GM23338 (cell line): ENCODE measurements at regions not wholly inside any gene's neighbourhood (a gene's known extent, or its start where the extent isn't known, plus 50 kb on each side); places are given as distances from the start of the nearest gene placed in this dataset.

ENCODE experiments used
- ATAC-seq: fragments of 200-7000 bp; cut with Tn5 transposase; 3 replicates; pipeline ENCODE4 v1.9.1; 2020
- DNase-seq: peaks from one replicate; pipeline ENCODE4 v3.0.0-alpha.2; 2015; ENCODE audit warnings: low spot score
- H2AFZ ChIP-seq: fragments of 200-600 bp; sonication (generic); 2 replicates; pipeline ENCODE4 v1.8.0; 2016; ENCODE audit warnings: antibody characterized with exemption, mild to moderate bottlenecking, moderate library complexity
- H3F3A ChIP-seq: fragments of 200-600 bp; sonication (generic); replicated peaks from 2 replicates; pipeline ENCODE4 v1.8.0; 2017; ENCODE audit warnings: antibody characterized with exemption, mixed run types, low read depth
- H3K27ac ChIP-seq: fragments of 200-600 bp; sonication (generic); 2 replicates; pipeline ENCODE4 v1.6.1; 2016; ENCODE audit warnings: low read depth
- H3K27me3 ChIP-seq: fragments of 200-600 bp; sonication (generic); 2 replicates; pipeline ENCODE4 v1.8.0; 2016; ENCODE audit warnings: mild to moderate bottlenecking, mixed run types, moderate library complexity; ENCODE audit not compliant: insufficient read depth
- H3K36me3 ChIP-seq: fragments of 200-600 bp; sonication (generic); 2 replicates; pipeline ENCODE4 v1.8.0; 2016; ENCODE audit warnings: mild to moderate bottlenecking; ENCODE audit not compliant: insufficient read depth
- H3K4me1 ChIP-seq: fragments of 200-600 bp; sonication (generic); 2 replicates; pipeline ENCODE4 v1.8.0; 2016; ENCODE audit warnings: mild to moderate bottlenecking, moderate library complexity; ENCODE audit not compliant: insufficient read depth
- H3K4me2 ChIP-seq: fragments of 200-600 bp; sonication (generic); 2 replicates; pipeline ENCODE4 v1.7.1; 2017; ENCODE audit warnings: mixed run types
- H3K4me3 ChIP-seq: fragments of 200-600 bp; sonication (generic); 2 replicates; pipeline ENCODE4 v1.6.1; 2016; ENCODE audit warnings: mixed run types
- H3K79me2 ChIP-seq: fragments of 200-600 bp; sonication (generic); replicated peaks from 2 replicates; pipeline ENCODE4 v1.8.0; 2017; ENCODE audit warnings: mild to moderate bottlenecking; ENCODE audit not compliant: insufficient read depth
- H3K9me2 ChIP-seq: fragments of 200-600 bp; sonication (generic); 2 replicates; pipeline ENCODE4 v1.8.0; 2017; ENCODE audit not compliant: insufficient read depth
- H4K20me1 ChIP-seq: fragments of 200-600 bp; sonication (generic); replicated peaks from 2 replicates; pipeline ENCODE4 v1.8.0; 2017; ENCODE audit warnings: mild to moderate bottlenecking; ENCODE audit not compliant: insufficient read depth
- H3K27ac Mint-ChIP-seq: 2 replicates; pipeline ENCODE4 v1.8.0; 2020; ENCODE audit warnings: inconsistent platforms, mild to moderate bottlenecking, moderate library complexity, mixed read lengths
- H3K27me3 Mint-ChIP-seq: 3 replicates; pipeline ENCODE4 v1.8.0; 2022; ENCODE audit warnings: low read depth, mild to moderate bottlenecking, moderate library complexity, mixed read lengths, inconsistent platforms; ENCODE audit not compliant: insufficient read depth, poor library complexity
- H3K36me3 Mint-ChIP-seq: 3 replicates; pipeline ENCODE4 v1.8.0; 2021; ENCODE audit warnings: low read depth, mild to moderate bottlenecking, inconsistent platforms, moderate library complexity, mixed read lengths
- H3K4me1 Mint-ChIP-seq: 3 replicates; pipeline ENCODE4 v1.8.0; 2020; ENCODE audit warnings: mild to moderate bottlenecking, inconsistent platforms, mixed read lengths
- H3K4me3 Mint-ChIP-seq: 3 replicates; pipeline ENCODE4 v1.8.0; 2021; ENCODE audit warnings: moderate library complexity, mild to moderate bottlenecking, inconsistent platforms, mixed read lengths
- H3K9me3 Mint-ChIP-seq: 3 replicates; pipeline ENCODE4 v1.8.0; 2020; ENCODE audit warnings: moderate library complexity, mild to moderate bottlenecking, inconsistent platforms, mixed read lengths
- CREB1 ChIP-seq: fragments of 250-450 bp; sonication (Bioruptor Pico); IDR thresholded peaks from 2 replicates; pipeline ENCODE4 v1.5.0; 2020; ENCODE audit warnings: low read depth, mild to moderate bottlenecking, moderate library complexity
- EZH2 ChIP-seq: fragments of 200-600 bp; sonication (generic); IDR thresholded peaks from one replicate; pipeline ENCODE4 v1.8.0; 2017; ENCODE audit warnings: antibody characterized with exemption, mild to moderate bottlenecking, low read depth; ENCODE audit not compliant: unreplicated experiment
- EZH2phosphoT487 ChIP-seq: fragments of 200-600 bp; sonication (generic); IDR thresholded peaks from one replicate; pipeline ENCODE4 v1.8.1; 2018; ENCODE audit warnings: antibody characterized with exemption; ENCODE audit not compliant: unreplicated experiment
- JUNB ChIP-seq: IDR thresholded peaks from one replicate; pipeline ENCODE4 v1.6.1; 2016; ENCODE audit warnings: antibody characterized with exemption; ENCODE audit not compliant: unreplicated experiment
- NANOG ChIP-seq: IDR thresholded peaks from 2 replicates; pipeline ENCODE4 v1.6.1; 2016; ENCODE audit warnings: antibody characterized with exemption, borderline replicate concordance
- STAT1 ChIP-seq: IDR thresholded peaks from one replicate; pipeline ENCODE4 v1.6.1; 2016; ENCODE audit warnings: antibody characterized with exemption; ENCODE audit not compliant: unreplicated experiment
- ZNF114 ChIP-seq: fragments of 250-450 bp; sonication (Bioruptor Pico); IDR thresholded peaks from 2 replicates; pipeline ENCODE4 v1.5.0; 2020; ENCODE audit warnings: mild to moderate bottlenecking, moderate library complexity
- ZNF331 ChIP-seq: fragments of 250-450 bp; sonication (Bioruptor Pico); IDR thresholded peaks from 2 replicates; pipeline ENCODE4 v1.5.0; 2020; ENCODE audit warnings: low read depth, mild to moderate bottlenecking, moderate library complexity
- TF ChIP-seq, protein P1 (sequence below): IDR thresholded peaks from one replicate; pipeline ENCODE4 v1.6.1; 2018; ENCODE audit warnings: antibody characterized with exemption; ENCODE audit not compliant: unreplicated experiment
- TF ChIP-seq, protein P2 (sequence below), 2 experiments: fragments of 200-600 bp in 1 of 2; sonication (generic) in 1 of 2; conservative IDR thresholded peaks; 2 replicates each; pipeline versions ENCODE4 v1.5.1 to v1.6.1; 2016 to 2017; ENCODE audit warnings: antibody characterized with exemption in 2 of 2, low read depth in 2 of 2, mild to moderate bottlenecking in 2 of 2, moderate library complexity in 1 of 2

DNA sequence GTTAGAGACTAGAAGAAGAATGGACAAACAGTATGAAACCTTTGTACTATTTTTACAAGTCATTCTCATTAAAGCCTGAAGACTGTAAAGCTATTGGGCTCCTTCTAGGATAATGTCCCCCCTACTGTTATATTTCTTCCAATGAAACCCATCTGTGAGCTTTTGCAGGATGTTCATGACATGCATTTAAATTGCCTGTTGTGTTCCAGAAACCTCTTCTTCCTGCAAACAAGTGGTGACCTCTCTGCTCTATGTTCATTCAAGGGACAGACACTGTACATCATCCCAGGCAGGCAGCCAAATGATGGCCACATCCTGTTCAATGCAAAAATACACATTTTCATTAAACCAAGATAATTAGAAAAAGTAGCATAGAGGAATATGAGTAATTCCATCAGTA lies 128.0 kb downstream of the C4orf33 start:
- Mint-ChIP-seq H3K27me3 (peaks cover 1% of the 10 kb centered on the region), H3K4me3 (no peak overlapping the region), H3K9me3 (no peaks in the 10 kb centered on the region), H3K36me3 (no peaks in the 10 kb centered on the region), H3K27ac (no peak overlapping the region), H3K4me1 (peaks cover 3% of the 10 kb centered on the region; the same call in 2 of the 3 replicates)
- DNase-seq (no peak), ATAC-seq (no peak)
- no peak overlapping the region for H3K4me3 ChIP-seq
- H3K9me2 ChIP-seq, result no peaks in the 10 kb centered on the region
- no peaks in the 10 kb centered on the region for H3F3A ChIP-seq
- no peak for TF ChIP-seq STAT1
- TF ChIP-seq, protein P1, sequence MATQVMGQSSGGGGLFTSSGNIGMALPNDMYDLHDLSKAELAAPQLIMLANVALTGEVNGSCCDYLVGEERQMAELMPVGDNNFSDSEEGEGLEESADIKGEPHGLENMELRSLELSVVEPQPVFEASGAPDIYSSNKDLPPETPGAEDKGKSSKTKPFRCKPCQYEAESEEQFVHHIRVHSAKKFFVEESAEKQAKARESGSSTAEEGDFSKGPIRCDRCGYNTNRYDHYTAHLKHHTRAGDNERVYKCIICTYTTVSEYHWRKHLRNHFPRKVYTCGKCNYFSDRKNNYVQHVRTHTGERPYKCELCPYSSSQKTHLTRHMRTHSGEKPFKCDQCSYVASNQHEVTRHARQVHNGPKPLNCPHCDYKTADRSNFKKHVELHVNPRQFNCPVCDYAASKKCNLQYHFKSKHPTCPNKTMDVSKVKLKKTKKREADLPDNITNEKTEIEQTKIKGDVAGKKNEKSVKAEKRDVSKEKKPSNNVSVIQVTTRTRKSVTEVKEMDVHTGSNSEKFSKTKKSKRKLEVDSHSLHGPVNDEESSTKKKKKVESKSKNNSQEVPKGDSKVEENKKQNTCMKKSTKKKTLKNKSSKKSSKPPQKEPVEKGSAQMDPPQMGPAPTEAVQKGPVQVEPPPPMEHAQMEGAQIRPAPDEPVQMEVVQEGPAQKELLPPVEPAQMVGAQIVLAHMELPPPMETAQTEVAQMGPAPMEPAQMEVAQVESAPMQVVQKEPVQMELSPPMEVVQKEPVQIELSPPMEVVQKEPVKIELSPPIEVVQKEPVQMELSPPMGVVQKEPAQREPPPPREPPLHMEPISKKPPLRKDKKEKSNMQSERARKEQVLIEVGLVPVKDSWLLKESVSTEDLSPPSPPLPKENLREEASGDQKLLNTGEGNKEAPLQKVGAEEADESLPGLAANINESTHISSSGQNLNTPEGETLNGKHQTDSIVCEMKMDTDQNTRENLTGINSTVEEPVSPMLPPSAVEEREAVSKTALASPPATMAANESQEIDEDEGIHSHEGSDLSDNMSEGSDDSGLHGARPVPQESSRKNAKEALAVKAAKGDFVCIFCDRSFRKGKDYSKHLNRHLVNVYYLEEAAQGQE, result no peak
- TF ChIP-seq CREB1 (CRISPR knock-in tag), result no peak
- TF ChIP-seq EZH2phosphoT487, result no peak
- TF ChIP-seq ZNF114 (CRISPR knock-in tag), result no peak
- no peak for TF ChIP-seq EZH2
- TF ChIP-seq, protein P2, sequence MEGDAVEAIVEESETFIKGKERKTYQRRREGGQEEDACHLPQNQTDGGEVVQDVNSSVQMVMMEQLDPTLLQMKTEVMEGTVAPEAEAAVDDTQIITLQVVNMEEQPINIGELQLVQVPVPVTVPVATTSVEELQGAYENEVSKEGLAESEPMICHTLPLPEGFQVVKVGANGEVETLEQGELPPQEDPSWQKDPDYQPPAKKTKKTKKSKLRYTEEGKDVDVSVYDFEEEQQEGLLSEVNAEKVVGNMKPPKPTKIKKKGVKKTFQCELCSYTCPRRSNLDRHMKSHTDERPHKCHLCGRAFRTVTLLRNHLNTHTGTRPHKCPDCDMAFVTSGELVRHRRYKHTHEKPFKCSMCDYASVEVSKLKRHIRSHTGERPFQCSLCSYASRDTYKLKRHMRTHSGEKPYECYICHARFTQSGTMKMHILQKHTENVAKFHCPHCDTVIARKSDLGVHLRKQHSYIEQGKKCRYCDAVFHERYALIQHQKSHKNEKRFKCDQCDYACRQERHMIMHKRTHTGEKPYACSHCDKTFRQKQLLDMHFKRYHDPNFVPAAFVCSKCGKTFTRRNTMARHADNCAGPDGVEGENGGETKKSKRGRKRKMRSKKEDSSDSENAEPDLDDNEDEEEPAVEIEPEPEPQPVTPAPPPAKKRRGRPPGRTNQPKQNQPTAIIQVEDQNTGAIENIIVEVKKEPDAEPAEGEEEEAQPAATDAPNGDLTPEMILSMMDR (conservative IDR thresholded peaks at IDR 0.05; ENCODE audit: low read depth in 2 of 2), result no peak
- no peak for TF ChIP-seq ZNF331
- H3K27ac ChIP-seq, result no peak overlapping the region
- no peak overlapping the region for H3K4me2 ChIP-seq
- no peaks in the 10 kb centered on the region for H3K4me1 ChIP-seq
- H2AFZ ChIP-seq, result no peak overlapping the region
- no peaks in the 10 kb centered on the region for H3K27me3 ChIP-seq
- H3K79me2 ChIP-seq, result no peaks in the 10 kb centered on the region
- no peaks in the 10 kb centered on the region for H3K36me3 ChIP-seq
- no peaks in the 10 kb centered on the region for H4K20me1 ChIP-seq

DNA sequence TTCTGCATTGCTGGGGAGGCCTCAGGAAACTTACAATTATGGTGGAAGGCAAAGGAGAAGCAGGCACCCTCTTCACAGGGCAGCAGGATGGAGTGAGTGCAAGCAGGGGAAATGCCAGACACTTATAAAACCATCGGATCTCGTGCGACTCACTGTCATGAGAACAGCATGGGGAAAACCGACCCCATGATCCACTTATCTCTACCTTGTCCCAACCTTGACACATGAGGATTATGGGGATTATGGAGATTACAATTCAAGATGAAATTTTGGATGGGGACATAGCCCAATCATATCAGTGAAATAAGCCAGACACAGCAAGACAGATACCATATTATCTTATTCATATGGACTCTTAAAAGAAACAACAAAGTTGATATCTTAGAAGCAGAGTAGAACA lies 134.9 kb downstream of the C4orf33 start:
- no peaks in the 10 kb centered on the region for H3K4me1 ChIP-seq
- Mint-ChIP-seq H3K27me3 (no peaks in the 10 kb centered on the region), H3K36me3 (no peaks in the 10 kb centered on the region), H3K27ac (no peak overlapping the region), H3K4me3 (no peak overlapping the region), H3K9me3 (no peaks in the 10 kb centered on the region), H3K4me1 (peaks cover 3% of the 10 kb centered on the region; the same call in 2 of the 3 replicates)
- H3K9me2 ChIP-seq, result 0 out of 2 replicates have a peak, but pooled peaks cover 4% of the 10 kb centered on the region
- H3K27me3 ChIP-seq, result no peaks in the 10 kb centered on the region
- H3K27ac ChIP-seq, result no peak overlapping the region
- no peaks in the 10 kb centered on the region for H3F3A ChIP-seq
- no peaks in the 10 kb centered on the region for H3K79me2 ChIP-seq
- DNase-seq, result no peak
- no peak overlapping the region for H3K4me3 ChIP-seq
- no peaks in the 10 kb centered on the region for H3K36me3 ChIP-seq
- no peak for ATAC-seq
- H4K20me1 ChIP-seq, result no peaks in the 10 kb centered on the region
- H3K4me2 ChIP-seq, result no peak overlapping the region
- no peak overlapping the region for H2AFZ ChIP-seq
- no peak for TF ChIP-seq EZH2
- no peak for TF ChIP-seq NANOG
- TF ChIP-seq, protein P2 (conservative IDR thresholded peaks at IDR 0.05; ENCODE audit: low read depth in 2 of 2), result no peak
- TF ChIP-seq ZNF114 (CRISPR knock-in tag), result no peak
- TF ChIP-seq JUNB, result no peak
- TF ChIP-seq CREB1 (CRISPR knock-in tag), result no peak
- TF ChIP-seq ZNF331, result no peak
- no peak for TF ChIP-seq STAT1
- TF ChIP-seq, protein P1, result no peak
